Loucy (cell line): ENCODE measurements at regions not wholly inside any gene's neighbourhood (a gene's known extent, or its start where the extent isn't known, plus 50 kb on each side); places are given as distances from the start of the nearest gene placed in this dataset.

ENCODE experiments used
- H2AFZ ChIP-seq: fragments of 200-600 bp; sonication (generic); 2 replicates; pipeline ENCODE4 v1.6.0; 2016; ENCODE audit warnings: antibody characterized with exemption, mild to moderate bottlenecking, low read length, moderate library complexity
- H3F3A ChIP-seq: fragments of 200-600 bp; 2 replicates; pipeline ENCODE4 v1.6.0; 2016; ENCODE audit warnings: antibody characterized with exemption, low read depth, mild to moderate bottlenecking
- H3K27me3 ChIP-seq: fragments of 200-600 bp; sonication (generic); 2 replicates; pipeline ENCODE4 v1.6.1; 2014; ENCODE audit warnings: low read length, mild to moderate bottlenecking; ENCODE audit not compliant: insufficient read depth, poor library complexity, severe bottlenecking
- H3K36me3 ChIP-seq: fragments of 200-600 bp; sonication (generic); 2 replicates; pipeline ENCODE4 v1.6.1; 2016; ENCODE audit warnings: low read length; ENCODE audit not compliant: insufficient read depth
- H3K4me1 ChIP-seq: fragments of 200-600 bp; sonication (generic); 2 replicates; pipeline ENCODE4 v1.5.1; 2014; ENCODE audit warnings: low read length, mild to moderate bottlenecking; ENCODE audit not compliant: insufficient read depth, poor library complexity, severe bottlenecking
- H3K4me2 ChIP-seq: fragments of 200-600 bp; sonication (generic); 2 replicates; pipeline ENCODE4 v1.6.0; 2014; ENCODE audit warnings: antibody characterized with exemption, low read length, low read depth, mild to moderate bottlenecking; ENCODE audit not compliant: poor library complexity, severe bottlenecking
- H3K4me3 ChIP-seq: fragments of 200-600 bp; sonication (generic); 2 replicates; pipeline ENCODE4 v1.5.1; 2014; ENCODE audit warnings: low read length, mild to moderate bottlenecking, mixed read lengths; ENCODE audit not compliant: poor library complexity, severe bottlenecking
- H3K79me2 ChIP-seq: fragments of 200-600 bp; sonication (generic); 2 replicates; pipeline ENCODE4 v1.6.1; 2014; ENCODE audit warnings: low read length; ENCODE audit not compliant: insufficient read depth
- H3K9ac ChIP-seq: fragments of 200-600 bp; sonication (generic); 2 replicates; pipeline ENCODE4 v1.6.0; 2014; ENCODE audit warnings: mild to moderate bottlenecking, low read depth, low read length, moderate library complexity; ENCODE audit not compliant: poor library complexity, severe bottlenecking
- H3K9me2 ChIP-seq: fragments of 200-600 bp; sonication (generic); replicated peaks from 2 replicates; pipeline ENCODE4 v1.6.1; 2016; ENCODE audit warnings: low read depth, low read length, mixed read lengths
- H3K9me3 ChIP-seq: fragments of 200-600 bp; sonication (generic); 2 replicates; pipeline ENCODE4 v1.6.1; 2014; ENCODE audit warnings: mild to moderate bottlenecking, antibody characterized with exemption, low read length, low read depth; ENCODE audit not compliant: insufficient read depth
- H4K20me1 ChIP-seq: fragments of 200-600 bp; sonication (generic); 2 replicates; pipeline ENCODE4 v1.6.0; 2014; ENCODE audit warnings: antibody characterized with exemption, low read length, mild to moderate bottlenecking; ENCODE audit not compliant: insufficient read depth, poor library complexity, severe bottlenecking
- CTCF ChIP-seq: fragments of 200-600 bp; sonication (generic); conservative IDR thresholded peaks from 2 replicates; pipeline ENCODE4 v1.5.1; 2014; ENCODE audit warnings: mild to moderate bottlenecking, antibody characterized with exemption, low read length
- EZH2phosphoT487 ChIP-seq: fragments of 200-600 bp; IDR thresholded peaks from 2 replicates; pipeline ENCODE4 v1.6.1; 2018; ENCODE audit warnings: antibody characterized with exemption, mild to moderate bottlenecking, moderate library complexity, borderline replicate concordance

GRCh38 chr20:57071954-57072583 lies 194.4 kb downstream of the BMP7 start:
- Histone ChIP-seq H3K4me1 (no peaks in the 10 kb centered on the region), H3K79me2 (no peaks in the 10 kb centered on the region), H3K9me2 (no peaks in the 10 kb centered on the region), H3K27me3 (no peaks in the 10 kb centered on the region), H3K9me3 (no peaks in the 10 kb centered on the region), H3K36me3 (no peaks in the 10 kb centered on the region), H3F3A (no peaks in the 10 kb centered on the region), H3K9ac (no peak overlapping the region), H2AFZ (no peak overlapping the region; the same call in 1 of the 2 replicates), H4K20me1 (no peaks in the 10 kb centered on the region), H3K4me2 (no peak overlapping the region), H3K4me3 (no peak overlapping the region)
- TF ChIP-seq EZH2phosphoT487: no peak
- TF ChIP-seq CTCF: no peak

GRCh38 chr20:57073402-57073801 lies 193.0 kb downstream of the BMP7 start:
- no peaks in the 10 kb centered on the region for H3K9me2 ChIP-seq
- TF ChIP-seq CTCF: no peak
- H3K27me3 ChIP-seq: no peaks in the 10 kb centered on the region
- no peaks in the 10 kb centered on the region for H4K20me1 ChIP-seq
- H3K36me3 ChIP-seq: no peaks in the 10 kb centered on the region
- H3K79me2 ChIP-seq: no peaks in the 10 kb centered on the region
- no peaks in the 10 kb centered on the region for H3K4me1 ChIP-seq
- H3K9ac ChIP-seq: no peak overlapping the region
- H3F3A ChIP-seq: no peaks in the 10 kb centered on the region
- H3K9me3 ChIP-seq: no peaks in the 10 kb centered on the region
- no peak overlapping the region for H3K4me2 ChIP-seq
- H3K4me3 ChIP-seq: no peak overlapping the region
- H2AFZ ChIP-seq: no peak overlapping the region

- H3K27me3 ChIP-seq: no peaks in the 10 kb centered on the region
- H3K9me3 ChIP-seq: 0 out of 2 replicates have a peak, but pooled peaks cover 5% of the 10 kb centered on the region
- TF ChIP-seq CTCF (no peak), EZH2phosphoT487 (no peak)
- H3K36me3 ChIP-seq: no peaks in the 10 kb centered on the region
- H3F3A ChIP-seq: no peaks in the 10 kb centered on the region
- no peaks in the 10 kb centered on the region for H3K4me1 ChIP-seq
- no peak overlapping the region for H3K4me2 ChIP-seq
- H2AFZ ChIP-seq: no peak overlapping the region
- no peaks in the 10 kb centered on the region for H3K9me2 ChIP-seq
- H4K20me1 ChIP-seq: no peaks in the 10 kb centered on the region
- no peak overlapping the region for H3K9ac ChIP-seq
- H3K79me2 ChIP-seq: no peaks in the 10 kb centered on the region
- no peak overlapping the region for H3K4me3 ChIP-seq
Measured at GRCh38 chr20:57074386-57074785, 192.1 kb downstream of the BMP7 start.
